ENCODE measurements at regions not wholly inside any gene's neighbourhood (a gene's known extent, or its start where the extent isn't known, plus 50 kb on each side); places are given as distances from the start of the nearest gene placed in this dataset.
A peak's percentile ranks its signal among the peaks of the same experiment; 100 is the strongest.
"Not testable (repeated sequence)": the region's sequence is repeated elsewhere in the genome, so short reads cannot be mapped to it uniquely, and the experiment has no call there.

- no peak for DNase-seq
These were observed 157.8 kb upstream of the NUDT4 start for GRCh38 chr12:93219947-93220346.

- DNase-seq, result no peak
These were observed 155.9 kb upstream of the NUDT4 start for GRCh38 chr12:93221841-93222240.

GRCh38 chr12:93223440-93224426 is 154.0 kb upstream of the NUDT4 start:
- no peak for DNase-seq

- DNase-seq, result no peak
These were observed 152.6 kb upstream of the NUDT4 start for GRCh38 chr12:93225094-93225493.

GRCh38 chr12:93226361-93226760 is 151.4 kb upstream of the NUDT4 start:
- no peak for DNase-seq

GRCh38 chr12:93229494-93230325 is 148.0 kb upstream of the NUDT4 start:
- DNase-seq, result no peak

- DNase-seq, result no peak
These were observed 147.4 kb upstream of the NUDT4 start for GRCh38 chr12:93230326-93230720.

- DNase-seq, result no peak
These were observed 145.8 kb upstream of the NUDT4 start for GRCh38 chr12:93231938-93232337.

- no peak for DNase-seq
These were observed 143.1 kb upstream of the NUDT4 start for GRCh38 chr12:93234641-93235040.

- DNase-seq, result no peak
These were observed 141.8 kb upstream of the NUDT4 start for GRCh38 chr12:93235881-93236280.

GRCh38 chr12:93237235-93237915 is 140.3 kb upstream of the NUDT4 start:
- no peak for DNase-seq

- DNase-seq, result not testable (repeated sequence)
These were observed 139.0 kb upstream of the NUDT4 start for GRCh38 chr12:93238512-93239262.

- not testable (repeated sequence) for DNase-seq
These were observed 137.9 kb upstream of the NUDT4 start for GRCh38 chr12:93239789-93240188.

GRCh38 chr12:93242154-93242972 is 135.4 kb upstream of the NUDT4 start:
- no peak for DNase-seq

GRCh38 chr12:93243382-93243688 is 134.4 kb upstream of the NUDT4 start:
- no peak for DNase-seq

GRCh38 chr12:93243689-93244513 is 133.8 kb upstream of the NUDT4 start:
- DNase-seq, result peak; percentile 23 to 26

GRCh38 chr12:93244514-93245077 is 133.1 kb upstream of the NUDT4 start:
- no peak for DNase-seq

- peak; percentile 43 to 49 for DNase-seq
These were observed 132.2 kb upstream of the NUDT4 start for GRCh38 chr12:93245543-93245942.

- no peak for DNase-seq
These were observed 130.3 kb upstream of the NUDT4 start for GRCh38 chr12:93247313-93247991.

GRCh38 chr12:93252221-93252620 is 125.5 kb upstream of the NUDT4 start:
- DNase-seq, result no peak
